Body of pancreas (tissue), 4 donors: ENCODE measurements at regions not wholly inside any gene's neighbourhood (a gene's known extent, or its start where the extent isn't known, plus 50 kb on each side); places are given as distances from the start of the nearest gene placed in this dataset.

Source experiments
- POLR2A ChIP-seq, 3 donors: fragments of 450-650 bp; IDR thresholded peaks; one replicate each; pipeline ENCODE4 v1.6.1; 2016; ENCODE audit warnings: antibody characterized with exemption in 3 of 3, mild to moderate bottlenecking in 2 of 3
- TF ChIP-seq, protein P1 (sequence below), 7 experiments: fragments of 450-650 bp in 4 of 7; fragments of 200-600 bp in 3 of 7; sonication (generic) in 3 of 7; IDR thresholded peaks; one replicate each; pipeline ENCODE4 v1.5.1; 2016 to 2019; ENCODE audit warnings: antibody characterized with exemption in 7 of 7

- TF ChIP-seq, protein P1, sequence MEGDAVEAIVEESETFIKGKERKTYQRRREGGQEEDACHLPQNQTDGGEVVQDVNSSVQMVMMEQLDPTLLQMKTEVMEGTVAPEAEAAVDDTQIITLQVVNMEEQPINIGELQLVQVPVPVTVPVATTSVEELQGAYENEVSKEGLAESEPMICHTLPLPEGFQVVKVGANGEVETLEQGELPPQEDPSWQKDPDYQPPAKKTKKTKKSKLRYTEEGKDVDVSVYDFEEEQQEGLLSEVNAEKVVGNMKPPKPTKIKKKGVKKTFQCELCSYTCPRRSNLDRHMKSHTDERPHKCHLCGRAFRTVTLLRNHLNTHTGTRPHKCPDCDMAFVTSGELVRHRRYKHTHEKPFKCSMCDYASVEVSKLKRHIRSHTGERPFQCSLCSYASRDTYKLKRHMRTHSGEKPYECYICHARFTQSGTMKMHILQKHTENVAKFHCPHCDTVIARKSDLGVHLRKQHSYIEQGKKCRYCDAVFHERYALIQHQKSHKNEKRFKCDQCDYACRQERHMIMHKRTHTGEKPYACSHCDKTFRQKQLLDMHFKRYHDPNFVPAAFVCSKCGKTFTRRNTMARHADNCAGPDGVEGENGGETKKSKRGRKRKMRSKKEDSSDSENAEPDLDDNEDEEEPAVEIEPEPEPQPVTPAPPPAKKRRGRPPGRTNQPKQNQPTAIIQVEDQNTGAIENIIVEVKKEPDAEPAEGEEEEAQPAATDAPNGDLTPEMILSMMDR (IDR thresholded peaks at IDR 0.05), result no peak
- TF ChIP-seq POLR2A (IDR thresholded peaks at IDR 0.05), result no peak
These were observed 523.9 kb downstream of the ANKRD50 start for GRCh38 chr4:124188595-124188994.
